Prostate gland (tissue), 2 donors: ENCODE measurements at regions not wholly inside any gene's neighbourhood (a gene's known extent, or its start where the extent isn't known, plus 50 kb on each side); places are given as distances from the start of the nearest gene placed in this dataset.

Experiments
- POLR2A ChIP-seq: fragments of 450-650 bp; IDR thresholded peaks from one replicate; pipeline ENCODE4 v1.6.1; 2016; ENCODE audit warnings: antibody characterized with exemption, mild to moderate bottlenecking
- POLR2AphosphoS5 ChIP-seq: sonication (generic); formaldehyde crosslinking; IDR thresholded peaks from one replicate; pipeline ENCODE4 v1.6.1; 2017; ENCODE audit warnings: antibody characterized with exemption
- TF ChIP-seq, protein P1 (sequence below), 4 experiments: fragments of 200-600 bp in 2 of 4; fragments of 450-650 bp in 2 of 4; sonication (generic) in 2 of 4; IDR thresholded peaks; 1 replicate in 3 of 4; 2 replicates in 1 of 4; pipeline ENCODE4 v1.5.1; 2016 to 2019; ENCODE audit warnings: antibody characterized with exemption in 4 of 4, mild to moderate bottlenecking in 2 of 4, moderate library complexity in 2 of 4

DNA sequence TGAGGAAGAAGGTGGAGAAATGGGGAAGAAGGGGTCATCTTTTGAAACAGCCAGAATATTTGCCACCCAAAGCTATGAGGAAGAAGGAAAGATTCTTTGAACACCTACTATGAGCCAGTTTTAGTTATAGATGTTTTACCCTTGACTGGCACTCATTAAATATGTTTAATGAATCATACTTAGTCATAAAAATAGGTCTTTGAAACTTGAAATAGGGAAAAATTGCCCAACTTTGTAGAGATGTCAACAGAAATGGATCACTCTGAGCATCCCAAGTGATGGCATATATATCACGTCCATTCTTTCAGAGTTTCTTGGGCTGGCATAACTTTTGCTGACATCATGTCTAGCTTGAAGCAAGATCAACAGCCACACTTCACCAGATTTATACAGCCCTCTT, 263.5 kb downstream of the RPAP3 start:
- TF ChIP-seq, protein P1, sequence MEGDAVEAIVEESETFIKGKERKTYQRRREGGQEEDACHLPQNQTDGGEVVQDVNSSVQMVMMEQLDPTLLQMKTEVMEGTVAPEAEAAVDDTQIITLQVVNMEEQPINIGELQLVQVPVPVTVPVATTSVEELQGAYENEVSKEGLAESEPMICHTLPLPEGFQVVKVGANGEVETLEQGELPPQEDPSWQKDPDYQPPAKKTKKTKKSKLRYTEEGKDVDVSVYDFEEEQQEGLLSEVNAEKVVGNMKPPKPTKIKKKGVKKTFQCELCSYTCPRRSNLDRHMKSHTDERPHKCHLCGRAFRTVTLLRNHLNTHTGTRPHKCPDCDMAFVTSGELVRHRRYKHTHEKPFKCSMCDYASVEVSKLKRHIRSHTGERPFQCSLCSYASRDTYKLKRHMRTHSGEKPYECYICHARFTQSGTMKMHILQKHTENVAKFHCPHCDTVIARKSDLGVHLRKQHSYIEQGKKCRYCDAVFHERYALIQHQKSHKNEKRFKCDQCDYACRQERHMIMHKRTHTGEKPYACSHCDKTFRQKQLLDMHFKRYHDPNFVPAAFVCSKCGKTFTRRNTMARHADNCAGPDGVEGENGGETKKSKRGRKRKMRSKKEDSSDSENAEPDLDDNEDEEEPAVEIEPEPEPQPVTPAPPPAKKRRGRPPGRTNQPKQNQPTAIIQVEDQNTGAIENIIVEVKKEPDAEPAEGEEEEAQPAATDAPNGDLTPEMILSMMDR (IDR thresholded peaks at IDR 0.05): no peak
- TF ChIP-seq POLR2A (no peak), POLR2AphosphoS5 (no peak)
